HL-60 (cell line): ENCODE measurements at regions not wholly inside any gene's neighbourhood (a gene's known extent, or its start where the extent isn't known, plus 50 kb on each side); places are given as distances from the start of the nearest gene placed in this dataset.

ENCODE experiments used
- GABPA ChIP-seq: IDR thresholded peaks from 2 replicates; pipeline ENCODE4 v1.6.1; 2012; ENCODE audit warnings: low read depth
- TF ChIP-seq, protein P1 (sequence below): IDR thresholded peaks from one replicate; pipeline ENCODE4 v1.5.1; 2011; ENCODE audit warnings: low read length, control low read depth, inconsistent platforms; ENCODE audit not compliant: insufficient read depth
- TF ChIP-seq, protein P2 (sequence below): IDR thresholded peaks from 2 replicates; pipeline ENCODE4 v1.6.1; 2012; ENCODE audit warnings: low read depth; ENCODE audit not compliant: insufficient replicate concordance

GRCh38 chrX:8867406-8867805 is 66.2 kb upstream of the FAM9A start:
- TF ChIP-seq, protein P1, sequence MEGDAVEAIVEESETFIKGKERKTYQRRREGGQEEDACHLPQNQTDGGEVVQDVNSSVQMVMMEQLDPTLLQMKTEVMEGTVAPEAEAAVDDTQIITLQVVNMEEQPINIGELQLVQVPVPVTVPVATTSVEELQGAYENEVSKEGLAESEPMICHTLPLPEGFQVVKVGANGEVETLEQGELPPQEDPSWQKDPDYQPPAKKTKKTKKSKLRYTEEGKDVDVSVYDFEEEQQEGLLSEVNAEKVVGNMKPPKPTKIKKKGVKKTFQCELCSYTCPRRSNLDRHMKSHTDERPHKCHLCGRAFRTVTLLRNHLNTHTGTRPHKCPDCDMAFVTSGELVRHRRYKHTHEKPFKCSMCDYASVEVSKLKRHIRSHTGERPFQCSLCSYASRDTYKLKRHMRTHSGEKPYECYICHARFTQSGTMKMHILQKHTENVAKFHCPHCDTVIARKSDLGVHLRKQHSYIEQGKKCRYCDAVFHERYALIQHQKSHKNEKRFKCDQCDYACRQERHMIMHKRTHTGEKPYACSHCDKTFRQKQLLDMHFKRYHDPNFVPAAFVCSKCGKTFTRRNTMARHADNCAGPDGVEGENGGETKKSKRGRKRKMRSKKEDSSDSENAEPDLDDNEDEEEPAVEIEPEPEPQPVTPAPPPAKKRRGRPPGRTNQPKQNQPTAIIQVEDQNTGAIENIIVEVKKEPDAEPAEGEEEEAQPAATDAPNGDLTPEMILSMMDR: no peak
- no peak for TF ChIP-seq GABPA
- TF ChIP-seq, protein P2, sequence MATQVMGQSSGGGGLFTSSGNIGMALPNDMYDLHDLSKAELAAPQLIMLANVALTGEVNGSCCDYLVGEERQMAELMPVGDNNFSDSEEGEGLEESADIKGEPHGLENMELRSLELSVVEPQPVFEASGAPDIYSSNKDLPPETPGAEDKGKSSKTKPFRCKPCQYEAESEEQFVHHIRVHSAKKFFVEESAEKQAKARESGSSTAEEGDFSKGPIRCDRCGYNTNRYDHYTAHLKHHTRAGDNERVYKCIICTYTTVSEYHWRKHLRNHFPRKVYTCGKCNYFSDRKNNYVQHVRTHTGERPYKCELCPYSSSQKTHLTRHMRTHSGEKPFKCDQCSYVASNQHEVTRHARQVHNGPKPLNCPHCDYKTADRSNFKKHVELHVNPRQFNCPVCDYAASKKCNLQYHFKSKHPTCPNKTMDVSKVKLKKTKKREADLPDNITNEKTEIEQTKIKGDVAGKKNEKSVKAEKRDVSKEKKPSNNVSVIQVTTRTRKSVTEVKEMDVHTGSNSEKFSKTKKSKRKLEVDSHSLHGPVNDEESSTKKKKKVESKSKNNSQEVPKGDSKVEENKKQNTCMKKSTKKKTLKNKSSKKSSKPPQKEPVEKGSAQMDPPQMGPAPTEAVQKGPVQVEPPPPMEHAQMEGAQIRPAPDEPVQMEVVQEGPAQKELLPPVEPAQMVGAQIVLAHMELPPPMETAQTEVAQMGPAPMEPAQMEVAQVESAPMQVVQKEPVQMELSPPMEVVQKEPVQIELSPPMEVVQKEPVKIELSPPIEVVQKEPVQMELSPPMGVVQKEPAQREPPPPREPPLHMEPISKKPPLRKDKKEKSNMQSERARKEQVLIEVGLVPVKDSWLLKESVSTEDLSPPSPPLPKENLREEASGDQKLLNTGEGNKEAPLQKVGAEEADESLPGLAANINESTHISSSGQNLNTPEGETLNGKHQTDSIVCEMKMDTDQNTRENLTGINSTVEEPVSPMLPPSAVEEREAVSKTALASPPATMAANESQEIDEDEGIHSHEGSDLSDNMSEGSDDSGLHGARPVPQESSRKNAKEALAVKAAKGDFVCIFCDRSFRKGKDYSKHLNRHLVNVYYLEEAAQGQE: no peak
